NCI-H446 (cell line): ENCODE measurements at regions not wholly inside any gene's neighbourhood (a gene's known extent, or its start where the extent isn't known, plus 50 kb on each side); places are given as distances from the start of the nearest gene placed in this dataset.

ENCODE experiments used
- DNase-seq, 2 experiments: peaks; one replicate each; lab custom pipeline; 2025; lab: John Stamatoyannopoulos, UW

DNA sequence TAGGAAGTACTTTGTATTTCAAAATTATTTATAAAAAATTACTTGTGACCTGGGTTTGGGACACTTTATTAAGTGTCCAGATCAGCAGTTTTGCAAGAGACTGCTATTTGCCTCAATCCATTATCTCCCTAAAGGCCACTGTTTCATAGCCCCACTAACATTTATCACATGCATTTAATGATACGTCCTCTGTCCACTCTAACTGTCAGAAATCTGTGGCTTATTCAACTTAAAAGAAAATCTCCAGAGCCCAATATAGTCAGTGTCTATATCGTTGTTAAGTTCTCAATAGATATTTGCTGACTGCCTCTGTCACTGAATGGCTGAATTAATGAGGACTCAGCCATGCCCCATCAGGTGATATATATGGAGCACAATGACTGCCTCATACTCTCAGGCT lies 553.9 kb upstream of the POM121L12 start:
- DNase-seq, result no peak

- DNase-seq, result no peak
These were observed 555.4 kb upstream of the POM121L12 start for GRCh38 chr7:52479990-52480389.

DNA sequence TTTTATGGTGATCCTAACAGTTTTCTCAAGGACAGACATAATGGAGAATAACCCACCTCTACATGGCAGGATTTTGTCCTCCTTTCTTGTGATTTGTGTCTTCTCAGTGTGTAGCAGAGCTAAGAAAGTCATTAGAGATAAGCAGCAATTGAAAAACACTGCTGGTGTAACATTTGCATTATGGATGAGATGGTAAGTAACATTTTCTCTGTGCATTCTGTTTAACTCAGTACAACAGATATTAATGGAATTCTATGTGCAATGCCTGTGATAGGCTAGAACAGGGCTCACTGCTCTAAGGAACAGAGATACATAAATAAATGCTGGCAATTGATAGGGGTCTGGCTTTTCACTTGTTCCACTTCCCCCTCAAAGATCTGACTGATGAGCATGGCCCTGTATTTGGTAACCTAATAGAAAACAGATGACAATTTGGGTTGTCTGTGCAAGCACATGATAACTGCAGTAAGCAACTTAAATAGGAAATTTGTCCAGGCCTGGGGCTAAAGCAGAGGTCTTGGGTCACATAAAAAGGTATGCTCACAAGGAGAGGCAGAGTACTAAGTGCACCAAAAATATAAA lies 560.3 kb upstream of the POM121L12 start:
- no peak for DNase-seq

DNA sequence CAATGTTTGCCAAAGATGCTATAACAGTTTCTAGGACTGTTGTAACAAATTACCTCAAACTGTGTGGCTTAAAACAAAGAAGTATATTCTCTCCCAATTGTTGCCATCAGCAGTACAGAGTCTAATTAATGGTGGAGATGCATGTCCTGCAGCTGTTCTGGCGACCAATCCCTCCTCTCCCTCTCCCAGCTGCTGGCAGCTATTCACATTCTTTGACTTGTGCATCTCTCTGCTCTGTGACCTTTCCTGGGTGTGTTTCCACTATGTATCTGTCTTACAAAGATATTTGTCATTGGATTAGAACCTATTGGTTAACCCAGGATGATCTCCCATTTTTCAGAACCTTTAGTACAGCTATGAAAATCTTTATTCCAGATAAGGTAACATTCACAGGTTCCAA lies 561.7 kb upstream of the POM121L12 start:
- no peak for DNase-seq

DNA sequence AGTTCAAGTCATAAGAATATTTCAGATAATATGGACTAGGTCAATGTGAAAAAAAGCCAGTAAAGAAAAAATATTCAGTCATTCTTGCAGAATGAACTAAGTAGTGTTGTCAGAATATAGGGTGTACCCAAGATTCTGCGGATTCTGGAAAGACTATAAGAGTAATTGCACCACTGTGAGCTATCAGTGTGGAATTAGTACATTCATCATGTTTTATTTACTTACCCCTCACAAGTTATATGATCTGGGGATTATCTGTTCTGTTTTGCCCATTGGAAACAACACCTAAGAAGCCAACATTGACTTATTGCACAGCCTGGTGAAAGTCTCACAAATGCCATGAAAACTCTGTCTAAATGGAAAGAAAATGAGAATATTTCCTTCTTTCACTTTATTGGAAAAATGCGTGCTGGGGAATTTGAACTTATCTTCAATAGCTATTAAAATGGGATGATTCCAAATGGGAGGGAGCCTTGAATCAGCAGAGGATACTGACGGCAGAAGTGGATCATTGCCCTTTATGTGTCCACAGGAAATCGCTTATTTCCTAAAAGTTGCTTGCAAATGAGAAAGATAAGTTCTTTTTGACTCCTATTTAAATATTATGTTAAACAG lies 563.3 kb upstream of the POM121L12 start:
- DNase-seq, result no peak

DNA sequence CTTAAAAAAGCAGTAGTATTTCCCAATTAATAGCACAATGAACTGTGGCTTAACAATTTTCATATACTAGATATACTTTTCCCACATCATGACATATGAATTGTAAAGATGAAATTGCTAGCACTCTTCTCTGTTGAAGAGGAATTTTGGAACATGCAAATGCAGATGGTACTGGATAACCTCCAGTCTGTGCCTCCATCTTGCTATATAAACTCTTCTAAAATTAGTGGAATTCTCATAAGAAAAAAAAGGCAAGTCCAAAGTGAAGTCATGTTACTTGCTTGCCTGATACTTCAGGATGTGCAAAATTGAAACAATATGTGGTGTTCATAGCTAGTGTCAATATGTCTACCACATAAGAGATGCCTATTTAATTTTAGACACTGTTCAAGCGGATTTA lies 570.2 kb upstream of the POM121L12 start:
- DNase-seq, result no peak

GRCh38 chr7:52463341-52463740 lies 572.1 kb upstream of the POM121L12 start:
- no peak for DNase-seq

DNA sequence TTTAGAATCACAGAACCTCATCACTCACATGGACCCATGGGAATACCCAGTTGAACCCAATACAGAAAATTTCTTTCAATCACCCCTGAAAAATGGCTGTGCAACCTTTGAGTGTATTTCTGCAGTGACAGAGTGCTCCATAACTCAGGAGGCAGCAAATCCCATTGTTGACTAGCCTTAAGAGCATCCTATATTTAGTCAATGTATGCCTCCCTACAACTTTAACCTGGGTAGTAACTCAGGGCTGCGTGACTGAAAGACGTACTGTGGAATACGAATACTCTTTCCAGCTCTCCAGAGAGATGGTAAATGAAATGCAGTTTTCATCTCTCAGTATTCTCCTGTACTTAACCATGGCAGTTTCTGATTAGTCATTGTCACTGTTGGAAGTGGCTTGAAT lies 573.0 kb upstream of the POM121L12 start:
- no peak for DNase-seq

DNA sequence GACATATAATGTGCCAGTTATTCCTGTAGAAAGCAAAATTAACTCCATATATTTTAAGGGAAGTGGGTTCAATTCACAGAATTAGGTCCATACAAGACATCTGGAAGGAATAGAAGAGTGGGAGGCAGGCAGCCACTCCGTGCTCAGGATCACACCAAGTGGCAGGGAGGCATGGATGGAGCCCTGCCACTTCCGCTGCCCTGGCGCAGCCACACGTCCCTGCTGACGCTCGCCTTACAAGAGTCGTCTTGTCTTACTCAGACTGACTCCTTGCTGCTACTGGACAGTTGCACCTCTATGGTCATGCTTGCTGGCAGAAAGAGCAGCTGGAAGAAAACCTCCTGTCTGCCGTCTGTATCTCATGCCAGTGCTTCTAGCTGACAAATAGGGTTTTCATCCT lies 579.9 kb upstream of the POM121L12 start:
- no peak for DNase-seq

DNA sequence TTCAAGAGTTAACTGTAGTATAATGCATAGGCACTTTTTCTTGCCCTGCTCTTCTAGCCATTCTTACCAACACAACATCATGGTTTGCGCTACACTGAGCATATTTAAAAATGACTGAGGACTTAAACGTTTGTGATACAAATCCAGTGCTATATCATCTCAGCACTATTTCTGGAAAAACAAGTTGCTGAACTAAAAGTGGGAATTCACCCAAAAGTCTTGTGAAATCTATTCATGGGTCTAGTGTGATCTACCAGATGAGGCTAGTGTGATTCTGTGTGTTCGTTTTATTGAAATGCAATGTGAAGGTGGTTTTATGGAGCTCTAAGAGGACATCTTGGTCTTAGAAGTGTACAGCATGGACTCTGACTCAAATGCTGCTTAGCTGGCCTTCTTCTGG lies 584.6 kb upstream of the POM121L12 start:
- no peak for DNase-seq

DNA sequence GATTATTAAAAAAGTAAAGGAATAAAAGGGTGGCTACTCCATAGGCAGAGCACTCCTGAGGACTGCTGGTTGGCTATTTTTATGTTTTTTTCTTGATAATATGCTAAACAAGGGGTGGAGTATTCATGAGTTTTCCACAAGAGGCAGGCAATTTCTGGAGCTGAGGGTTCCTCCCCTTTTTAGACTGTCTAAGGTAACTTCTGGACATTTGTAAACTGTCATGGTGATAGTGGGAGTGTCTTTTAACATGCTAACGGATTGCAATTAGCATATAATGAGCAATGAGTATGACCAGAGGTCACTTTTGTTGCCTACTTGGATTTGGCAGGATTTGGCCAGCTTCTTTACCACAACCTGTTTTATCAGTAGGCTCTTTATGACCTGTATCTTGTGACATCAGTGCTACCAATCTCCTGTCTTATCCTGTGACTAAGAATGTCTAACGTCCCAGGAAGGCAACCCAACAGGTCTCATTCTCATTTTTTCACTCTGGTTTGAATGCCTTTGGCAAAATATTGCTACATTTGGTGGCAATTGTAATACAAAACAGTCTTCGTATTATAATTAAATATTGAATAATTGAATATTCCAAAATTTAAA lies 587.8 kb upstream of the POM121L12 start:
- no peak for DNase-seq

DNA sequence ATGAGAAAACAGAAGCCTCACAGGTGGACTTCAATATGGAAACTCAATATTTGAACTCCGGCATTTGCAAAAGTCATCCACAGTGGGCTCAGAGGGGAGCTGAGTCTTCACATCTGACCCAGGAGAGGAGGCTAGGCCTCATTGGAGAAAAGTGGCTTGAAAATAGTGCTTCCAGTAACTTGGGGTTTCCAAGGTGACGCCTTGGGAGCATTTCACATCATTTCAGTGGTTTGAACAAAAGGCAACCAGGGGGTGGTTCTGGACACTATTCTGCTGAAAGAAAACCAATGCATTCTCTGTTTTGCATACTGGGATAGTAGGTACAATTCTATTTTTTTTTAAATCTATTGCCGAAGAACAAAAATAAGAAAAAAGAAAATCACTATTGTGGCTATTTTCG lies 599.2 kb upstream of the POM121L12 start:
- no peak for DNase-seq

DNA sequence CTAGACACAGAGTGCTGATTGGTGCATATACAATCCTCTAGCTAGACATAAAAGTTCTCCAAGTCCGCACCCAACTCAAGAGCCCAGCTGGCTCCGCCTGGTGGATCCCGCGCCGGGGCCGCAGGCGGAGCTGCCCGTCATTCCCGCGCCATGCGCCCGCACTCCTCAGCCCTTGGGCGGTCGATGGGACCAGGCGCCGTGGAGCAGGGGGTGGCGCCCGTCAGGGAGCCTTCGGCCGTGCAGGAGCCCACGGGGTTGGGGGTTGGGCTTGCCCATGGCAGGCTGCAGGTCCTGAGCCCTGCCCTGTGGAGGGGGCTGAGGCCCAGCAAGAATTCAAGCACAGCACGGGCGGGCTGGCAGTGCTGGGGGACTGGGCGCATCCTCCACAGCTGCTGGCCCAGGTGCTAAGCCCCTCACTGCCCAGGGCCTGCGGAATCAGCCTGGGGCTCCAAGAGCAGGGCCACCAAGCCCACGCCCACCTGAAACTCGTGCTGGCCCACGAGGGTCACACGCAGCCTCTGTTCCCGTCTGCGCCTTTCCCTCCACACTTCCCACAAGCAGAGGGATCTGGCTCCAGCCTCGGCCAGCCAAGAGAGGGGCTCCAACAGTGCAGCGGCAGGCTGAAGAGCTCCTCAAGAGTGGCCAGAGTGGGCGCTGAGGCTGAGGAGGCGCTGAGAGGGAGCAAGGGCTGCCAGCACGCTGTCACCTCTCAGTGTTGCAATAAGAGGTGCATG lies 604.2 kb upstream of the POM121L12 start:
- DNase-seq, result no peak

GRCh38 chr7:52423251-52423650 lies 612.2 kb upstream of the POM121L12 start:
- no peak for DNase-seq

DNA sequence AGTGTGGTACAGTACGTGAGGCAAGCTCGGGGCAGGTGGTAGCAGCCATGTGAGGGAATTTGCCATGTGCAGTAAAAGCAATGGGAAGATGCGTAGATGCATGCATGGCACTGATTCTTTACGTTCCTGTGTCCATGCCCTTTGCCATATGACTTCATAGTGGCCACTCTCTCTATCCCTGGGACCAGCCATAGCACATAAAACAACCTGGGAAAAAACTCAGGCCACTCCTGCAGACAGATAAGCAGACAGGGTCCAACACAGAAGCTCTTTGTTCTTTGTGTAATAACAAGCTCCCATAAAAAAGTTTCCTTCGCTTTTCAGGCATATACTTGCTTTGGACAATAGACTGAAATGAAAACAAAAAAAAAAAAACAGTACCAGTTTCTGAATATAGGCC lies 622.4 kb upstream of the POM121L12 start:
- DNase-seq, result no peak

DNA sequence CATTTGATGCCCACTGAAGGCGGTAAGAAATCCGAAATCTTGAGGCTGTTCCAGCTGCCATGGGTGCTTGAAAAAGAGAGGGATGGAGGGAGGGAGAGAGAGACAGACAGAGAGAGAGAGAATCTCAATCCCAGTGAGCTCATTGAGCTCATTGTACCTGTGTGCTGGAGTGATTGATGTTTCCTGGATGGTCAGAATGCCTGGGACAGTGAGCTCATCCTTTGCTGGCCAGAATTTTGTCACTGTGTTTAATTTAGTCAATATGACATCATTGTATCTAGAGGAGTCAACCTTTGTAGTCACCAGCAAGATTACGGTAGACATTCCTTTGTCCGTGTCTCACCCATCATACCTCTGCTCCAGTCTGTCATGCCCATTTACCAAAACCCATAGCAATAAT lies 625.4 kb upstream of the POM121L12 start:
- DNase-seq, result no peak

DNA sequence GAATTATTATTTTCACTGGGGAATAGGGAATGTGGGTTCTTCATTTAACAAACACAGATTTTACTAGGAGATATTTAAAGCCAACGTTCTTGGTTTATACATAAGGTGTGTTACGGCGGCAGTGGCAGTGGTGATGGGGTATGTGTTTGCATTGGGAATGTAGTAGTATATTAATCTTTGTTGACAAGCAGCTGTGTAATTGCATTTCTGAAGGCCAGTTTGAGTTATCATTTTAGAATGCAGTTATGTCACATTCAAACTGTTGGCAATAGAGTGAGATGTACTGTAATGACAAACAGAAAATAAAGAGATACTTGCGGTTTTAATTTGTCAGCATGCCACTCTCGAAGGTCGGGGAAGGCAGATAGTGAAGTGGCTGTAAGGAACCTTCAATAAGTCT lies 628.6 kb upstream of the POM121L12 start:
- DNase-seq, result no peak

- no peak for DNase-seq
These were observed 652.7 kb upstream of the POM121L12 start for GRCh38 chr7:52382731-52383130.

GRCh38 chr7:52369922-52370321 lies 665.5 kb upstream of the POM121L12 start:
- DNase-seq, result no peak

- DNase-seq, result no peak
These were observed 670.1 kb upstream of the POM121L12 start for GRCh38 chr7:52365349-52365748.

GRCh38 chr7:52362521-52362920 lies 672.9 kb upstream of the POM121L12 start:
- no peak for DNase-seq

DNA sequence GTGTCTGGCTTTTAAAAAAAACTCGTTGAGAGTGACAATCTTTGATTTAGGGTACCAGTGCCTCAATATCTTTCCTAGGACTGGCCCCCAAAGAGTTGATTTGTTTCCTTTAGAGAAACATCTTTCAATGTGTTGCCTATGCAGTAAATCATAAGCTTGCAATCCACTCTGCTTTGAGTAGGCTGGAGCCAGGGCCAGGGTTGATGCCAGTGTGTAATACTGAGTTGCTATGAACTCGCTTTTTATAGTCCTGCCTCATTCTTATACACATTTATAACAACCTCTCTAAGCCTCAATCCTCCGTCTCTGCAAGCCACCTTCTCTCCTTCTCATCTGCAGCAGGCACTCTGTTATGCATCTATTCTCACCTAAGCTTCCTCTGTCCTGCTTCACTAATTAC lies 674.9 kb upstream of the POM121L12 start:
- no peak for DNase-seq

- DNase-seq, result no peak
These were observed 680.4 kb upstream of the POM121L12 start for GRCh38 chr7:52355053-52355452.
